GM23338 (cell line): ENCODE measurements at regions not wholly inside any gene's neighbourhood (a gene's known extent, or its start where the extent isn't known, plus 50 kb on each side); places are given as distances from the start of the nearest gene placed in this dataset.

Experiments used
- ATAC-seq: fragments of 200-7000 bp; cut with Tn5 transposase; 3 replicates; pipeline ENCODE4 v1.9.1; 2020
- DNase-seq: peaks from one replicate; pipeline ENCODE4 v3.0.0-alpha.2; 2015; ENCODE audit warnings: low spot score
- H2AFZ ChIP-seq: fragments of 200-600 bp; sonication (generic); 2 replicates; pipeline ENCODE4 v1.8.0; 2016; ENCODE audit warnings: antibody characterized with exemption, mild to moderate bottlenecking, moderate library complexity
- H3F3A ChIP-seq: fragments of 200-600 bp; sonication (generic); replicated peaks from 2 replicates; pipeline ENCODE4 v1.8.0; 2017; ENCODE audit warnings: antibody characterized with exemption, mixed run types, low read depth
- H3K27ac ChIP-seq: fragments of 200-600 bp; sonication (generic); 2 replicates; pipeline ENCODE4 v1.6.1; 2016; ENCODE audit warnings: low read depth
- H3K27me3 ChIP-seq: fragments of 200-600 bp; sonication (generic); 2 replicates; pipeline ENCODE4 v1.8.0; 2016; ENCODE audit warnings: mild to moderate bottlenecking, mixed run types, moderate library complexity; ENCODE audit not compliant: insufficient read depth
- H3K36me3 ChIP-seq: fragments of 200-600 bp; sonication (generic); 2 replicates; pipeline ENCODE4 v1.8.0; 2016; ENCODE audit warnings: mild to moderate bottlenecking; ENCODE audit not compliant: insufficient read depth
- H3K4me1 ChIP-seq: fragments of 200-600 bp; sonication (generic); 2 replicates; pipeline ENCODE4 v1.8.0; 2016; ENCODE audit warnings: mild to moderate bottlenecking, moderate library complexity; ENCODE audit not compliant: insufficient read depth
- H3K4me2 ChIP-seq: fragments of 200-600 bp; sonication (generic); 2 replicates; pipeline ENCODE4 v1.7.1; 2017; ENCODE audit warnings: mixed run types
- H3K4me3 ChIP-seq: fragments of 200-600 bp; sonication (generic); 2 replicates; pipeline ENCODE4 v1.6.1; 2016; ENCODE audit warnings: mixed run types
- H3K79me2 ChIP-seq: fragments of 200-600 bp; sonication (generic); replicated peaks from 2 replicates; pipeline ENCODE4 v1.8.0; 2017; ENCODE audit warnings: mild to moderate bottlenecking; ENCODE audit not compliant: insufficient read depth
- H3K9me2 ChIP-seq: fragments of 200-600 bp; sonication (generic); 2 replicates; pipeline ENCODE4 v1.8.0; 2017; ENCODE audit not compliant: insufficient read depth
- H4K20me1 ChIP-seq: fragments of 200-600 bp; sonication (generic); replicated peaks from 2 replicates; pipeline ENCODE4 v1.8.0; 2017; ENCODE audit warnings: mild to moderate bottlenecking; ENCODE audit not compliant: insufficient read depth
- H3K27ac Mint-ChIP-seq: 2 replicates; pipeline ENCODE4 v1.8.0; 2020; ENCODE audit warnings: inconsistent platforms, mild to moderate bottlenecking, moderate library complexity, mixed read lengths
- H3K27me3 Mint-ChIP-seq: 3 replicates; pipeline ENCODE4 v1.8.0; 2022; ENCODE audit warnings: low read depth, mild to moderate bottlenecking, moderate library complexity, mixed read lengths, inconsistent platforms; ENCODE audit not compliant: insufficient read depth, poor library complexity
- H3K36me3 Mint-ChIP-seq: 3 replicates; pipeline ENCODE4 v1.8.0; 2021; ENCODE audit warnings: low read depth, mild to moderate bottlenecking, inconsistent platforms, moderate library complexity, mixed read lengths
- H3K4me1 Mint-ChIP-seq: 3 replicates; pipeline ENCODE4 v1.8.0; 2020; ENCODE audit warnings: mild to moderate bottlenecking, inconsistent platforms, mixed read lengths
- H3K4me3 Mint-ChIP-seq: 3 replicates; pipeline ENCODE4 v1.8.0; 2021; ENCODE audit warnings: moderate library complexity, mild to moderate bottlenecking, inconsistent platforms, mixed read lengths
- H3K9me3 Mint-ChIP-seq: 3 replicates; pipeline ENCODE4 v1.8.0; 2020; ENCODE audit warnings: moderate library complexity, mild to moderate bottlenecking, inconsistent platforms, mixed read lengths
- CTCF ChIP-seq, 2 experiments: fragments of 200-600 bp in 1 of 2; sonication (generic) in 1 of 2; conservative IDR thresholded peaks; 2 replicates each; pipeline versions ENCODE4 v1.5.1 to v1.6.1; 2016 to 2017; ENCODE audit warnings: antibody characterized with exemption in 2 of 2, low read depth in 2 of 2, mild to moderate bottlenecking in 2 of 2, moderate library complexity in 1 of 2
- EZH2 ChIP-seq: fragments of 200-600 bp; sonication (generic); IDR thresholded peaks from one replicate; pipeline ENCODE4 v1.8.0; 2017; ENCODE audit warnings: antibody characterized with exemption, mild to moderate bottlenecking, low read depth; ENCODE audit not compliant: unreplicated experiment
- EZH2phosphoT487 ChIP-seq: fragments of 200-600 bp; sonication (generic); IDR thresholded peaks from one replicate; pipeline ENCODE4 v1.8.1; 2018; ENCODE audit warnings: antibody characterized with exemption; ENCODE audit not compliant: unreplicated experiment
- JUNB ChIP-seq: IDR thresholded peaks from one replicate; pipeline ENCODE4 v1.6.1; 2016; ENCODE audit warnings: antibody characterized with exemption; ENCODE audit not compliant: unreplicated experiment
- NANOG ChIP-seq: IDR thresholded peaks from 2 replicates; pipeline ENCODE4 v1.6.1; 2016; ENCODE audit warnings: antibody characterized with exemption, borderline replicate concordance
- POLR2AphosphoS5 ChIP-seq: IDR thresholded peaks from 2 replicates; pipeline ENCODE4 v1.6.1; 2016; ENCODE audit warnings: antibody characterized with exemption, low read depth
- STAT1 ChIP-seq: IDR thresholded peaks from one replicate; pipeline ENCODE4 v1.6.1; 2016; ENCODE audit warnings: antibody characterized with exemption; ENCODE audit not compliant: unreplicated experiment
- ZNF114 ChIP-seq: fragments of 250-450 bp; sonication (Bioruptor Pico); IDR thresholded peaks from 2 replicates; pipeline ENCODE4 v1.5.0; 2020; ENCODE audit warnings: mild to moderate bottlenecking, moderate library complexity
- ZNF331 ChIP-seq: fragments of 250-450 bp; sonication (Bioruptor Pico); IDR thresholded peaks from 2 replicates; pipeline ENCODE4 v1.5.0; 2020; ENCODE audit warnings: low read depth, mild to moderate bottlenecking, moderate library complexity
- ZNF462 ChIP-seq: fragments of 250-450 bp; sonication (Bioruptor Pico); IDR thresholded peaks from 2 replicates; pipeline ENCODE4 v1.5.0; 2020; ENCODE audit warnings: mild to moderate bottlenecking, moderate library complexity
- TF ChIP-seq, protein P1 (sequence below): IDR thresholded peaks from 2 replicates; pipeline ENCODE4 v1.6.1; 2016; ENCODE audit warnings: antibody characterized with exemption

- H3K4me2 ChIP-seq = no peak overlapping the region
- DNase-seq (no peak), ATAC-seq (no peak)
- no peaks in the 10 kb centered on the region for H3K79me2 ChIP-seq
- no peaks in the 10 kb centered on the region for H3F3A ChIP-seq
- no peaks in the 10 kb centered on the region for H3K9me2 ChIP-seq
- H3K36me3 ChIP-seq = no peaks in the 10 kb centered on the region
- no peak overlapping the region for H3K4me3 ChIP-seq
- TF ChIP-seq CTCF (conservative IDR thresholded peaks at IDR 0.05; ENCODE audit: low read depth in 2 of 2) (no peak), JUNB (no peak), EZH2phosphoT487 (no peak), EZH2 (no peak), ZNF331 (CRISPR knock-in tag) (no peak), ZNF114 (CRISPR knock-in tag) (no peak)
- Mint-ChIP-seq H3K4me1 (peaks cover 9% of the 10 kb centered on the region), H3K9me3 (no peaks in the 10 kb centered on the region), H3K36me3 (no peaks in the 10 kb centered on the region), H3K27me3 (peaks cover 13% of the 10 kb centered on the region), H3K4me3 (no peak overlapping the region), H3K27ac (no peak overlapping the region)
- H4K20me1 ChIP-seq = no peaks in the 10 kb centered on the region
- no peaks in the 10 kb centered on the region for H3K27me3 ChIP-seq
- no peak overlapping the region for H3K27ac ChIP-seq
- no peak overlapping the region for H2AFZ ChIP-seq
- peaks cover 6% of the 10 kb centered on the region for H3K4me1 ChIP-seq
Observed at GRCh38 chr22:44401783-44402110, 89.0 kb upstream of the SHISAL1 start.

GRCh38 chr22:44400763-44401060 is 88.0 kb upstream of the SHISAL1 start:
- ATAC-seq (no peak), DNase-seq (no peak)
- H3K36me3 ChIP-seq = no peaks in the 10 kb centered on the region
- no peaks in the 10 kb centered on the region for H3K79me2 ChIP-seq
- H3K27me3 ChIP-seq = no peaks in the 10 kb centered on the region
- H3K4me1 ChIP-seq = no peaks in the 10 kb centered on the region
- no peaks in the 10 kb centered on the region for H3K9me2 ChIP-seq
- H3K4me2 ChIP-seq = no peak overlapping the region
- H3K27me3 Mint-ChIP-seq = peaks cover 13% of the 10 kb centered on the region
- no peak overlapping the region for H3K4me3 ChIP-seq
- no peak overlapping the region for H2AFZ ChIP-seq
- no peaks in the 10 kb centered on the region for H3K9me3 Mint-ChIP-seq
- no peak overlapping the region for H3K27ac Mint-ChIP-seq
- H3K4me3 Mint-ChIP-seq = no peak overlapping the region
- H4K20me1 ChIP-seq = no peaks in the 10 kb centered on the region
- no peaks in the 10 kb centered on the region; the same call in 2 of the 3 replicates for H3K4me1 Mint-ChIP-seq
- no peaks in the 10 kb centered on the region for H3K36me3 Mint-ChIP-seq
- no peak overlapping the region for H3K27ac ChIP-seq
- H3F3A ChIP-seq = no peaks in the 10 kb centered on the region
- TF ChIP-seq EZH2phosphoT487 (no peak), CTCF (conservative IDR thresholded peaks at IDR 0.05; ENCODE audit: low read depth in 2 of 2) (no peak), STAT1 (no peak), ZNF462 (CRISPR knock-in tag) (no peak), ZNF114 (CRISPR knock-in tag) (no peak), JUNB (no peak), POLR2AphosphoS5 (no peak), NANOG (no peak)
- TF ChIP-seq, protein P1, sequence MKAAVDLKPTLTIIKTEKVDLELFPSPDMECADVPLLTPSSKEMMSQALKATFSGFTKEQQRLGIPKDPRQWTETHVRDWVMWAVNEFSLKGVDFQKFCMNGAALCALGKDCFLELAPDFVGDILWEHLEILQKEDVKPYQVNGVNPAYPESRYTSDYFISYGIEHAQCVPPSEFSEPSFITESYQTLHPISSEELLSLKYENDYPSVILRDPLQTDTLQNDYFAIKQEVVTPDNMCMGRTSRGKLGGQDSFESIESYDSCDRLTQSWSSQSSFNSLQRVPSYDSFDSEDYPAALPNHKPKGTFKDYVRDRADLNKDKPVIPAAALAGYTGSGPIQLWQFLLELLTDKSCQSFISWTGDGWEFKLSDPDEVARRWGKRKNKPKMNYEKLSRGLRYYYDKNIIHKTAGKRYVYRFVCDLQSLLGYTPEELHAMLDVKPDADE = no peak
